Activated naive CD8-positive, alpha-beta T cell treated with anti-CD3 and anti-CD28 coated beads, Interleukin-2, amount 50 U/mL, for 24 hours (primary cell): ENCODE measurements at regions not wholly inside any gene's neighbourhood (a gene's known extent, or its start where the extent isn't known, plus 50 kb on each side); places are given as distances from the start of the nearest gene placed in this dataset.

Experiments
- ATAC-seq: fragments of 150-1000 bp; cut with Tn5 transposase; one replicate; pipeline ENCODE4 v1.10.0; 2021
- DNase-seq: peaks from one replicate; pipeline ENCODE4 v3.0.0; 2021
- H3K27ac Mint-ChIP-seq: one replicate; pipeline ENCODE4 v1.8.0; 2021; ENCODE audit warnings: mild to moderate bottlenecking, mixed read lengths
- H3K27me3 Mint-ChIP-seq: one replicate; pipeline ENCODE4 v1.8.0; 2021; ENCODE audit warnings: mixed read lengths
- H3K36me3 Mint-ChIP-seq: one replicate; pipeline ENCODE4 v1.8.0; 2021; ENCODE audit warnings: low read depth, mixed read lengths
- H3K4me1 Mint-ChIP-seq: one replicate; pipeline ENCODE4 v1.8.0; 2021; ENCODE audit warnings: mixed read lengths
- H3K4me3 Mint-ChIP-seq: one replicate; pipeline ENCODE4 v1.8.0; 2021; ENCODE audit warnings: mild to moderate bottlenecking, moderate library complexity, mixed read lengths
- H3K9me3 Mint-ChIP-seq: one replicate; pipeline ENCODE4 v1.8.0; 2021; ENCODE audit warnings: mixed read lengths

GRCh38 chr2:14185906-14186305 is 446.6 kb upstream of the LRATD1 start:
- Mint-ChIP-seq H3K4me3 (no peak overlapping the region), H3K9me3 (peaks cover 7% of the 10 kb centered on the region), H3K36me3 (no peaks in the 10 kb centered on the region), H3K27me3 (no peaks in the 10 kb centered on the region), H3K4me1 (no peaks in the 10 kb centered on the region), H3K27ac (no peak overlapping the region)
- DNase-seq (no peak), ATAC-seq (no peak)

- Mint-ChIP-seq H3K4me3 (no peak overlapping the region), H3K9me3 (peaks cover 7% of the 10 kb centered on the region), H3K4me1 (no peaks in the 10 kb centered on the region), H3K27ac (no peak overlapping the region), H3K27me3 (no peaks in the 10 kb centered on the region), H3K36me3 (no peaks in the 10 kb centered on the region)
- no peak for ATAC-seq
- DNase-seq, result no peak
Observed at GRCh38 chr2:14188446-14188845, 444.1 kb upstream of the LRATD1 start.

DNA sequence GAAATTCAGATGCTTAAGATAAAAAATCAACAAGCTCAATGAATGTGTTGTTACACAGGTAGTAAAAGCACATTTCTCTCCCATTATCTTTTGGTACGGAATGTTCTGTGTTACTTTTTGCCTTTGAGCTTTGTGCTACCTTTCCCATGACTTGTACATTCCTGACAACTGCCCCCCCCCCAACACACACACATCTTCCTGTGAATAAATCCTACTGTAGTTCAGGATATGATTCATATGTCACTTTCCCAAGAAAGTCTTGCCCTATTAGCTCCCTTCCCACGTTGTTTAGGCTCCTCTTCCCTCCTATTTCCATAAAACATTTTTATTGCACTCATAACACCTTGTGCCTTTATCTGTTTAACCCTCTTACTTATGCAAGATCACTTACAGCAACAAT is 442.6 kb upstream of the LRATD1 start:
- H3K4me3 Mint-ChIP-seq, result no peak overlapping the region
- no peaks in the 10 kb centered on the region for H3K36me3 Mint-ChIP-seq
- DNase-seq (no peak), ATAC-seq (no peak)
- no peak overlapping the region for H3K27ac Mint-ChIP-seq
- no peaks in the 10 kb centered on the region for H3K27me3 Mint-ChIP-seq
- H3K9me3 Mint-ChIP-seq, result peaks cover 3% of the 10 kb centered on the region
- no peaks in the 10 kb centered on the region for H3K4me1 Mint-ChIP-seq

GRCh38 chr2:14194233-14194632 is 438.3 kb upstream of the LRATD1 start:
- no peak overlapping the region for H3K4me3 Mint-ChIP-seq
- DNase-seq, result no peak
- no peak overlapping the region for H3K27ac Mint-ChIP-seq
- no peaks in the 10 kb centered on the region for H3K4me1 Mint-ChIP-seq
- no peaks in the 10 kb centered on the region for H3K9me3 Mint-ChIP-seq
- H3K36me3 Mint-ChIP-seq, result no peaks in the 10 kb centered on the region
- no peaks in the 10 kb centered on the region for H3K27me3 Mint-ChIP-seq
- ATAC-seq, result no peak

DNA sequence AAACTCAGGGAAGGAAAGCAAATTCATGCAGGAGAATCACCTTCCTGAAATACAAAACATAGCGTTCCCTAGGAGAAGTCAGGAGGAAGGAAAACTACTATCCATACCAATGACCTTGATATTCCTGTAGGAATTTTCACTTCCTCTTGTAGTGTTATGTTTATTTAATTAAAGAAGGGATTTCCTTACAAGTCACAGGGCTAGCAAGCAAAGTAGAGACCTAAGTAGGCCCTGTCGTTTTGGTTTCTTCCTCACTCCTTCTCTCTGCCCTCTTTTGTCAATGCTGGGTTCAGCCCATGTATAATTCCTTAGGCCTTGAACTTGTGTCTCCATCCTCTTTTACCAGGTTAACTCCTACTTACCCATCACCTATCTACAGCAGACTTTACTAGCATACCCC is 435.2 kb upstream of the LRATD1 start:
- DNase-seq (no peak), ATAC-seq (no peak)
- Mint-ChIP-seq H3K4me1 (no peaks in the 10 kb centered on the region), H3K4me3 (no peak overlapping the region), H3K27me3 (no peaks in the 10 kb centered on the region), H3K36me3 (no peaks in the 10 kb centered on the region), H3K9me3 (peaks cover 3% of the 10 kb centered on the region), H3K27ac (no peak overlapping the region)

- Mint-ChIP-seq H3K4me1 (no peaks in the 10 kb centered on the region), H3K36me3 (no peaks in the 10 kb centered on the region), H3K27ac (no peak overlapping the region), H3K4me3 (no peak overlapping the region), H3K27me3 (no peaks in the 10 kb centered on the region), H3K9me3 (peaks cover 3% of the 10 kb centered on the region)
- no peak for ATAC-seq
- DNase-seq, result no peak
Observed at GRCh38 chr2:14199040-14199439, 433.5 kb upstream of the LRATD1 start.

DNA sequence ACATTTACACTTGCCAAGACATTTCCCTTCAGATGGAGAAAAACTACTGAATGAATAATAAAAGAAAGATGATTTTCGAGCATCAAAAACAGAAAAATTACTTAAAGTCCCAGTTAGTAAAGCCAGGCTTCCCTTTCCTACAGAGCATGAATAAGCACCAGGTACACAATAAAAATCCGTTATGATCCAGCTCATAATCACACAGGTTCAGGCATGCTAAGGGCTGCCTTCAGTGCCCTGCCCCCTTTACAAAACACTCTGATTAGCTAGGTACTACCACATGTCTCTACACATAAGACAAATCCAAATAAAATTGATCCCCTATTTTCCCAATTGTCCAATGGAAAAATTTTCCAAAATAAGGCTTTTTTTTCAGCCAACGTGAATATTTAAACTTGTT is 413.2 kb upstream of the LRATD1 start:
- DNase-seq (no peak), ATAC-seq (no peak)
- Mint-ChIP-seq H3K27me3 (no peaks in the 10 kb centered on the region), H3K4me3 (no peak overlapping the region), H3K9me3 (peaks cover 7% of the 10 kb centered on the region), H3K27ac (no peak overlapping the region), H3K36me3 (no peaks in the 10 kb centered on the region), H3K4me1 (no peaks in the 10 kb centered on the region)

- no peaks in the 10 kb centered on the region for H3K4me1 Mint-ChIP-seq
- no peak overlapping the region for H3K4me3 Mint-ChIP-seq
- ATAC-seq, result no peak
- no peaks in the 10 kb centered on the region for H3K27me3 Mint-ChIP-seq
- peaks cover 7% of the 10 kb centered on the region for H3K9me3 Mint-ChIP-seq
- no peak for DNase-seq
- H3K36me3 Mint-ChIP-seq, result no peaks in the 10 kb centered on the region
- H3K27ac Mint-ChIP-seq, result no peak overlapping the region
Observed at GRCh38 chr2:14220101-14220500, 412.4 kb upstream of the LRATD1 start.

DNA sequence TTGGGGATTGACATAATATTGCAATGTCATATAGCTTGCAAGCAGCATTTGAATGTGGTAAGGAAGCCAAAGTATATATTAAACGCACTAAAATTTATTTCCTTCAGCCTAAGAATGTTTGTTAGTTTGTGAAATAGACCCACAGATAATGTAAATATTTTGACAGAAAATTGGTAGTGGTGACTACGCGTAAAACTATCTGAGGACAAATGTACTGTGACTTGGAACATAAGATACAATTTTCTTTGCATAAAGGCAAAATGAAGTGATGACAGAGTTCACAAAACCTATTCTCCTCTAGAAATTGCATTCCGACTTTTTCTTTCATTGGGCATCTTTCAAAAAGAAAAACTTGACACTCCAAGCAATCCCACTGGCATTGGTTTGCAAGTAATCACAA is 411.1 kb upstream of the LRATD1 start:
- no peak overlapping the region for H3K27ac Mint-ChIP-seq
- no peaks in the 10 kb centered on the region for H3K4me1 Mint-ChIP-seq
- H3K9me3 Mint-ChIP-seq, result peaks cover 7% of the 10 kb centered on the region
- H3K4me3 Mint-ChIP-seq, result no peak overlapping the region
- no peaks in the 10 kb centered on the region for H3K36me3 Mint-ChIP-seq
- ATAC-seq, result no peak
- DNase-seq, result no peak
- no peaks in the 10 kb centered on the region for H3K27me3 Mint-ChIP-seq

- Mint-ChIP-seq H3K4me3 (no peak overlapping the region), H3K9me3 (peaks cover 10% of the 10 kb centered on the region), H3K4me1 (no peaks in the 10 kb centered on the region), H3K36me3 (no peaks in the 10 kb centered on the region), H3K27me3 (no peaks in the 10 kb centered on the region), H3K27ac (no peak overlapping the region)
- no peak for DNase-seq
- ATAC-seq, result no peak
Observed at GRCh38 chr2:14223576-14223975, 408.9 kb upstream of the LRATD1 start.

DNA sequence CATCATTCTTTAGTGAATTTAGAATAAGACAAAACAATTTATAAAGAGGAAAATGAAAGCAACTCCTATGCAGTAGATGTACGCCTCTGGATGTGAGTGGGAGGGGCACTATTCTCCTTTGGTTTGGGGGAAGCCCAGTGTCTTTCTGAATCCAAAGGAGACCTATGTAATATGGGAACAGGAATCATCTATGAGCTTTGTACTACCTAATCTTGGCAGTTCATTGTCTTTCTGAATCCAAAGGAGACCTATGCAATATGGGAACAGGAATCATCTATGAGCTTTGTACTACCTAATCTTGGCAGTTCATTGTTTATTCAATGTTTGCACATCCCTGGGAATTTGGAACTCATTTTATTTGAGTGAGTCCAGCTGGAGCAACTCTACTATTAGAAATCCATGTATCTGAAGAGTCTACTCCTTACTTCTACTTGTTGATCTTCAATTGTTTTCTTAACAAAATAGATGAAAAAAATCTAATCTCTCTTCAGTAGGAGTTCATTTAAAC is 401.1 kb upstream of the LRATD1 start:
- ATAC-seq, result no peak
- H3K4me1 Mint-ChIP-seq, result no peaks in the 10 kb centered on the region

DNA sequence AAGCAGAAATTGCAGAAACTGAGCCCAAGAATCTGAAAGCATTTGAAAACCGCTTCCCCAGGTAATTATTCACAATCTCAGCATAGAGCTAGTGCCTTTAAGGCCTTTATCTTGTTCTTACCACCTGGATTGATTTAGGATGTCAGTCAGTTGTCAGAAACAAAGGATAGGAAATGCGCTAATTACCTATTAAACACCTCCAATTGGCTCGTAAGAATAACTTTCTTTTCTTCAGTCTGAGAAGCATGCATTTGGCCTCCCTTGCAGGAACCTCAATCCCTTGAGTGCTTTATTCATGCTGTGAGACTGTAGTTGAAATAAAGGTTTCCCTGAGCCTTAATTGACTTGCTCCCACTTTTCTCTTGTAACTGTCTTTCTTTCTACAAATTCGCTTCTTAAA is 400.3 kb upstream of the LRATD1 start:
- Mint-ChIP-seq H3K9me3 (peaks cover 14% of the 10 kb centered on the region), H3K4me1 (no peaks in the 10 kb centered on the region), H3K27me3 (no peaks in the 10 kb centered on the region), H3K27ac (no peak overlapping the region), H3K4me3 (no peak overlapping the region), H3K36me3 (no peaks in the 10 kb centered on the region)
- ATAC-seq (no peak), DNase-seq (no peak)

More for the DNA sequence above, 401.1 kb upstream of the LRATD1 start:
- Mint-ChIP-seq H3K4me3 (no peak overlapping the region), H3K27me3 (no peaks in the 10 kb centered on the region), H3K36me3 (no peaks in the 10 kb centered on the region), H3K9me3 (peaks cover 14% of the 10 kb centered on the region), H3K27ac (no peak overlapping the region)
- DNase-seq, result no peak

DNA sequence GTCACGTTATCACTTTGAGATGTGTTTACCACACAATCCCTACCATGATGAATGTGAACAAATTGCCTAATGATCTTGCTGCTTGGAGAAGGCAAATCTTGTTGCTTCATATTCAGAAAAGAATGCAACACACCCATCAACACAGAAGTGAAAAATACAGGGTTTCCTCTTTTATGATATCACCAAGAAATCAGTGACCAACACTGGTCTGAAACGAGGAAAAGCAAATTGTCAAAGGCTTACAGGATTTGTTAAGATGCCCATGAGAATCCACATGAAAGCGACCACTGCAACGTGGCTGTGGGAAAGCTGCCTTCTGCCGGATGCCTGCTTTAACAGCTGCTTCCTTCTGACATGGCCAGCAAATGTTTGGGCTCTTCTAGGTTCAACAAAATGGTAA is 397.6 kb upstream of the LRATD1 start:
- H3K36me3 Mint-ChIP-seq, result no peaks in the 10 kb centered on the region
- H3K4me3 Mint-ChIP-seq, result no peak overlapping the region
- ATAC-seq (no peak), DNase-seq (no peak)
- H3K4me1 Mint-ChIP-seq, result no peaks in the 10 kb centered on the region
- H3K9me3 Mint-ChIP-seq, result peaks cover 10% of the 10 kb centered on the region
- no peaks in the 10 kb centered on the region for H3K27me3 Mint-ChIP-seq
- H3K27ac Mint-ChIP-seq, result no peak overlapping the region

DNA sequence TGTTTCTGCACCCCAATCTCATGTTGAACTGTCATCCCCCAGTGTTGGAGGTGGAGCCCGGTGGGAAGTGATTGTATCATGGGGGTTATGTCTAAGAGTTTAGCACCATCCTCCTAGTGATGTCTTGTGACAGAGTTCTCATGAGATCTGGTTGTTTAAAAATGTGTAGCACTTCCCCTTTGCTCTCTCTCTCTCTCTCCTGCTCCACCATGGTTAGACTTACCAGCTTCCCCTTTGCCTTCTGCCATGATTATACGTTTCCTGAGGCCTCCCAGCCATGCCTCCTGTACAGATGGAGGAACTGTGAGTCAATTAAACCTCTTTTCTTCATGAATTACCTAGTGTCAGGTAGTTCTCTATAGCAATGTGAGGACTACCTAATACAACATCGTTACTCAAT is 396.9 kb upstream of the LRATD1 start:
- Mint-ChIP-seq H3K4me1 (no peaks in the 10 kb centered on the region), H3K9me3 (peaks cover 10% of the 10 kb centered on the region), H3K36me3 (no peaks in the 10 kb centered on the region), H3K27ac (no peak overlapping the region), H3K27me3 (no peaks in the 10 kb centered on the region), H3K4me3 (no peak overlapping the region)
- DNase-seq (no peak), ATAC-seq (no peak)

DNA sequence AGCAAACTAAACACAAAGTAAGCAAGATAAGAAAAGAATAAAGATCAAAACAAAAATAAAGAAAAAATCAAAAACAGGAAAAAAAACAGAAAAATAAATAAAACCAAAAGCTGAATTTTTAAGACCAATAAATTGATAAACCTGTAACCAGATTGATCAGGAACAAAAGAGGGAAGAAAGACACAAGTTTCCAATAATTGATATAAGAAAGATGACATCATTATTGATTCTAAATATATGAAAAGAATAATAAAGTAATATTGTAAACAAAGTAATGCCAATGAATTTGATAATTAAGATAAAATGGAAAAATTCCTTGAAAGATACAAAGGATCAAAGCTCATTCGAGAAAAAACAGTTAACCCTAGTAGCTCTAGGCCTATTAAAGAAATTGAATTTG is 394.6 kb upstream of the LRATD1 start:
- Mint-ChIP-seq H3K4me3 (no peak overlapping the region), H3K27me3 (no peaks in the 10 kb centered on the region), H3K36me3 (no peaks in the 10 kb centered on the region), H3K4me1 (no peaks in the 10 kb centered on the region), H3K9me3 (peaks cover 19% of the 10 kb centered on the region), H3K27ac (no peak overlapping the region)
- DNase-seq, result no peak
- no peak for ATAC-seq

DNA sequence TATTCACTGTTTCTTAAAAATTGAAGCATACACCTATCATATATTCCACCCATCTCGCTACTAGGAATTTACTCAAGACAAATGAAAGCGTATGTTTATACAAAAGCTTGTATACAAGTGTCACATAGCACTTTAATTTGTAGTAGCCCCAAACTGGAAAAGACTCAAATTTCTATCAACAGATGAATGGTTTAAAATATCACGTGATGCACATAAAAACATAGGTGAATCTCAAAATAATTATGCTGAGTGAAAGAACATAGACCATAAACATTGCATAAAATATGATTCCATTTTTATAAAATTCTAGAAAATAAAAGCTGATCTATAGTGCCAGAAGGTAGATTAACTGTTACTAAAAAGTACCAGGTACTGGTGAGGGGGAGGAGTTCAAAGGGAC is 392.9 kb upstream of the LRATD1 start:
- no peak for ATAC-seq
- Mint-ChIP-seq H3K4me3 (no peak overlapping the region), H3K27me3 (no peaks in the 10 kb centered on the region), H3K27ac (no peak overlapping the region), H3K36me3 (no peaks in the 10 kb centered on the region), H3K9me3 (peaks cover 19% of the 10 kb centered on the region), H3K4me1 (no peaks in the 10 kb centered on the region)
- DNase-seq, result no peak
